AG04450 (cell line): ENCODE measurements at regions not wholly inside any gene's neighbourhood (a gene's known extent, or its start where the extent isn't known, plus 50 kb on each side); places are given as distances from the start of the nearest gene placed in this dataset.

ENCODE experiments used
- CTCF ChIA-PET: fragments of 300-600, 350-600 bp; formaldehyde crosslinking; extraction: SDS; loops from one replicate; lab custom pipeline; 2022; ENCODE audit warnings: antibody characterized with exemption, inconsistent platforms; lab: Charles Lee
- POLR2A ChIA-PET: fragments of 350-600 bp; formaldehyde crosslinking; extraction: SDS; loops from one replicate; lab custom pipeline; 2021; ENCODE audit warnings: antibody characterized with exemption, inconsistent platforms; lab: Yijun Ruan, JAX
- DNase-seq: peaks from one replicate; pipeline ENCODE4 v3.0.0-alpha.2; 2011; ENCODE audit warnings: low read depth, low spot score
- H3K27ac ChIP-seq: one replicate; pipeline ENCODE4 v1.5.1; 2012; ENCODE audit warnings: low read depth, low read length, control low read depth
- H3K27me3 ChIP-seq: one replicate; pipeline ENCODE4 v1.6.0; 2012; ENCODE audit warnings: low read length; ENCODE audit not compliant: control insufficient read depth, insufficient read depth
- H3K4me3 ChIP-seq: 2 replicates; pipeline ENCODE4 v1.5.1; 2011; ENCODE audit warnings: mild to moderate bottlenecking, low read depth, low read length, control low read depth
- H3K9me3 ChIP-seq: 2 replicates; pipeline ENCODE4 v1.5.1; 2012; ENCODE audit warnings: low read length; ENCODE audit not compliant: control insufficient read depth, insufficient read depth
- TF ChIP-seq, protein P1 (sequence below): IDR thresholded peaks from 2 replicates; pipeline ENCODE4 v1.5.1; 2011; ENCODE audit warnings: low read depth, low read length, control low read depth, inconsistent platforms

DNA sequence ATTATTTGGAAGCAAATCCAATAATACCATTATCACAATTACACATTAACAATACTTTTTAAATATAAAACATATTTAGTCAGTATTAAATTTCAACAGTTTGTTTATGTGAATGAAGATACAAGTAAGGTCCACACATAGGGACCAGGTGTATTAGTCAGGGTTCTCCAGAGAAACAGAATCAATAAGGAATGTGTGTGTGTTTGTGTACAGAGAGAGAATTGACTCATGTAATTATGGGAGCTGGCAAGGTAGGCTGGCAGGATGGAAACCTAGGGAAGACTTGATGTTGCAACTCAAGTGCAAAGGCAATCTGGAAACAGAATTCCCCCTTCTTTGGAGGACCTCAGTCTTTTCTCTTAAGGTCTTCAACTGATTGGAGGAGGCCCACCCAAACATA lies 123.2 kb upstream of the OTX2 start:
- ChIA-PET POLR2A (no interaction called here), CTCF (no interaction called here)
- TF ChIP-seq, protein P1, sequence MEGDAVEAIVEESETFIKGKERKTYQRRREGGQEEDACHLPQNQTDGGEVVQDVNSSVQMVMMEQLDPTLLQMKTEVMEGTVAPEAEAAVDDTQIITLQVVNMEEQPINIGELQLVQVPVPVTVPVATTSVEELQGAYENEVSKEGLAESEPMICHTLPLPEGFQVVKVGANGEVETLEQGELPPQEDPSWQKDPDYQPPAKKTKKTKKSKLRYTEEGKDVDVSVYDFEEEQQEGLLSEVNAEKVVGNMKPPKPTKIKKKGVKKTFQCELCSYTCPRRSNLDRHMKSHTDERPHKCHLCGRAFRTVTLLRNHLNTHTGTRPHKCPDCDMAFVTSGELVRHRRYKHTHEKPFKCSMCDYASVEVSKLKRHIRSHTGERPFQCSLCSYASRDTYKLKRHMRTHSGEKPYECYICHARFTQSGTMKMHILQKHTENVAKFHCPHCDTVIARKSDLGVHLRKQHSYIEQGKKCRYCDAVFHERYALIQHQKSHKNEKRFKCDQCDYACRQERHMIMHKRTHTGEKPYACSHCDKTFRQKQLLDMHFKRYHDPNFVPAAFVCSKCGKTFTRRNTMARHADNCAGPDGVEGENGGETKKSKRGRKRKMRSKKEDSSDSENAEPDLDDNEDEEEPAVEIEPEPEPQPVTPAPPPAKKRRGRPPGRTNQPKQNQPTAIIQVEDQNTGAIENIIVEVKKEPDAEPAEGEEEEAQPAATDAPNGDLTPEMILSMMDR: no peak
- peaks cover 12% of the 10 kb centered on the region for H3K9me3 ChIP-seq
- DNase-seq: no peak
- H3K27ac ChIP-seq: no peak overlapping the region
- no peaks in the 10 kb centered on the region for H3K27me3 ChIP-seq
- H3K4me3 ChIP-seq: no peak overlapping the region

DNA sequence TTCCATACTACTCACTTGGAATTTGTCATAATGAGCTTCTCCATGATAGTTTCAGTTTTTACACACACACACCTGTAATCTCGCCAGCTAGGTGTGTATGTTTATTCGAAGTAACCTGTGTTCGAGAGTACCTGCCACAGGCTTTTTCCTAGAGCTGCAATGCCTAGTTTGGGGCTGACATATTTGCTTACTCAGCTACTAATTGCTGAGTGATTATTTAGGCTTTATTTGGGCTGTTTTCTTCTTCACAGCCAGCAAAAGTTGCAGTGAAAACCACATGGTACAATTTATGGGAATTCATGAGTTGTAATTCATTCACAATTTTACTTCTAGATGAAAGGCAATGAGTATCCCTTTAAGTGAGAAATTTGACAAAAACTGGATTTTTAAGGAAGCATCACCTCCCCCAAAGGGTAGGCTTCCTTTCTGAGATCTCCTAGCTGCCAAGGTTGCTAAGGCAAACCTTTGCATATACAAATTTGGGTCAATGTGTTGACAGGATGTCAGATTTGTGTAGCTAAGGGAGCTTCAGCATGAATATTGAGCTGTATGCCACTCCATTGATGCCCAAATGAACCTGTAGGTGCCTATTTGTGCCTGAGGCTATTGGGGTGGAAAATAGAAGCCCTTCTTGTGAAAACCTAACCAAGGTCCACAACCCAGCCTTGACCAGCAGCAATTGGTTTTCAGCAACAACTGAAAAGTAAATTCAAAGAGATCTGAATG lies 108.7 kb upstream of the OTX2 start:
- TF ChIP-seq, protein P1: no peak
- Histone ChIP-seq H3K27me3 (no peaks in the 10 kb centered on the region), H3K4me3 (no peak overlapping the region), H3K9me3 (peaks cover 4% of the 10 kb centered on the region; the same call in 1 of the 2 replicates), H3K27ac (no peak overlapping the region)
- no peak for DNase-seq
- ChIA-PET POLR2A (no interaction called here), CTCF (no interaction called here)

DNA sequence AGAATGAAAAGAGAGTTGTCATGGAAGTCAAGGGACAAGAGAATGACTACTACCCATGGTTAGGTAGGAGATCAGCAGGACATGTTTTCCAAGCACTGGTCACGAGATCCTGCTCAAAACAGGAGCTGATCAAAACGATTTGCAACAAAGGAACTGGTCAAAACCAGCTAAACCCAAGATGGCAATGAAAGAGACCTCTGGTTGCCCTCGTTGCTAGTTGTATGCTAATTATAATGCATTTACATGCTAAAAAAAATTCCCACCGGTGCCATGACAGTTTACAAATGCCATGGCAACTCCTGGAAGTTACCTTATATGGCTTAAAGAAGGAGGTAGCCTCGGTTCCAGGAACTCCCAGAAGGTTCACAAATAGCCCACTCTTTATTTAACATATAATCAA lies 95.0 kb upstream of the OTX2 start:
- no peak for DNase-seq
- TF ChIP-seq, protein P1: no peak
- Histone ChIP-seq H3K27me3 (no peaks in the 10 kb centered on the region), H3K27ac (no peak overlapping the region), H3K9me3 (peaks cover 7% of the 10 kb centered on the region; the same call in 1 of the 2 replicates), H3K4me3 (no peak overlapping the region)
- CTCF ChIA-PET: no interaction called here
- POLR2A ChIA-PET: no interaction called here

DNA sequence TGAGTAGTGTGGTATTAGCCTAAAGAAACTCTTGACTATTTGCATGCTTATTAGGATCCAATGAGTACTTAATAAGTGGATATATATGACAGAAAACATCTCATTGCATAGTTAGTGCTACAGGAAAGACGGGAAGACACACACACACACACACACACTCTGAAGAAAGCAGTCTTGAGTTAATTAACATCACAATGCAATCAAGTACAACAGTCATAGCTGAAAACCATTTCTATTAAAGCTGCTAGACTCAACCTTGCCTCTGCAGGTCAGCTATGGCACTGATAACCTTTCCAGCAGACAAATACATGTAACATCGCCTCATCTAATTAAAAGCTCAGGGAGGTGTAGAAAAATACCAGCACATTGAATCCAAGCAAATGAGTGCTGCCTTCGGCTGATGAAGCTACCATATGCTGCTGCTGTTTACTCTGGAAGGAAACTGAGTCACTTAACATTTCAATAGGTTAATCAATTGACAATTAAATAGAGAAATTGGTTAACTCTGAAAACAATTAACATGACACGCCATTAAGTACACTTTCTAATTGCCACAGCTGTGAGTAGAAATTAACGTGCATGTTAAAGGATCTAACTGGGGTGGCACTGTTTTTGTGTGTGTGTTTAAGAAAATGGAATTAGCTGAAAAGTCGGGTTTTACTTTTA lies 93.2 kb upstream of the OTX2 start:
- TF ChIP-seq, protein P1: no peak
- no peaks in the 10 kb centered on the region for H3K27me3 ChIP-seq
- ChIA-PET POLR2A (no interaction called here), CTCF (no interaction called here)
- no peak overlapping the region for H3K27ac ChIP-seq
- no peaks in the 10 kb centered on the region for H3K9me3 ChIP-seq
- no peak overlapping the region for H3K4me3 ChIP-seq
- DNase-seq: no peak

DNA sequence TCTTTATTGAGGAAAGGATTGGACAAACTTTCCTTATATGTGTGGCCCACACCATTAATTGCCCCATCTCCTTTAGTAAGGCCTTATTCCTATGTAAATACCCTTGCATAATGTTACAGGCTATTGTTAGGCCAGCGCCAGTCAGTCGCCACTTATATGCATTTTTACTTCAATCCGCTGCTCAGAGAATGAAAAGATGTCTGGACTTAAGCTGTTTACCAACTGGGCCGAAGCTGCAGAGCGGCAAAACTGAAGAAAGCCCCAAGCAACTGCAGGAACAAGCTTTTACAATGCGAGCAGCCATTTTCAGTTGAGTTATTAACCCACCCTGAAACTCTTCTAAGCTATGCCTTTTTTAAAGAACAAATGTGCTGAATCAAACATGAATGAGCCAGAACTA lies 92.1 kb upstream of the OTX2 start:
- POLR2A ChIA-PET: no interaction called here
- Histone ChIP-seq H3K4me3 (no peak overlapping the region), H3K9me3 (no peaks in the 10 kb centered on the region), H3K27ac (no peak overlapping the region), H3K27me3 (no peaks in the 10 kb centered on the region)
- no peak for DNase-seq
- TF ChIP-seq, protein P1: no peak
- CTCF ChIA-PET: no interaction called here
